ENCODE measurements at regions not wholly inside any gene's neighbourhood (a gene's known extent, or its start where the extent isn't known, plus 50 kb on each side); places are given as distances from the start of the nearest gene placed in this dataset.

- TF ChIP-seq PCBP2 (optimal IDR thresholded peaks at IDR 0.05; ENCODE audit: low read depth, low read length, poor library complexity, severe bottlenecking): no peak
- no peak for TF ChIP-seq PBX2 (CRISPR knock-in tag; IDR thresholded peaks at IDR 0.05)
- no peak for TF ChIP-seq CTCF (CRISPR knock-in tag; IDR thresholded peaks at IDR 0.05)
- TF ChIP-seq ZNF740 (CRISPR knock-in tag; IDR thresholded peaks at IDR 0.05): no peak
- TF ChIP-seq POLR2A (IDR thresholded peaks at IDR 0.05; ENCODE audit: insufficient read depth in 1 of 2, low read depth in 2 of 2, low read length in 2 of 2): no peak
- no peak for TF ChIP-seq HNRNPLL (IDR thresholded peaks at IDR 0.05; ENCODE audit: low read depth, low read length, poor library complexity, severe bottlenecking)
- no peak for TF ChIP-seq POLR2AphosphoS5 (IDR thresholded peaks at IDR 0.05; ENCODE audit: low read depth, low read length)
- no peak for TF ChIP-seq MXD1 (CRISPR knock-in tag; IDR thresholded peaks at IDR 0.05)
These were observed 389.6 kb upstream of the HS6ST1 start for GRCh38 chr2:128708106-128708816.
